Heart left ventricle (tissue), 13 donors: ENCODE measurements at regions not wholly inside any gene's neighbourhood (a gene's known extent, or its start where the extent isn't known, plus 50 kb on each side); places are given as distances from the start of the nearest gene placed in this dataset.

Experiments used
- POLR2A ChIP-seq, 2 donors: fragments of 450-650 bp; IDR thresholded peaks; one replicate each; pipeline ENCODE4 v1.6.1; 2017; ENCODE audit warnings: antibody characterized with exemption in 2 of 2, mild to moderate bottlenecking in 2 of 2, moderate library complexity in 2 of 2
- TF ChIP-seq, protein P1 (sequence below), 12 donors: fragments of 200-600 bp; sonication (generic) in 4 of 12; IDR thresholded peaks; one replicate each; pipeline versions ENCODE4 v1.5.0 to v1.8.0; 2018 to 2022; ENCODE audit warnings: antibody characterized with exemption in 12 of 12, mild to moderate bottlenecking in 5 of 12
- donor health status: ischemic (EF 13 %, LVEDD 7.1; RV severe dilation, severe dysfunction).
- donor health status: DM: no; HTN: yes; CAD: no.
- donor health status: DM: no; HTN: no; CAD: no.
- donor health status: ischemic (EF 25% LVEDD 6.9; RV normal size, moderate dysfunction).
- donor health status: ischemic (EF 25% LVEDD 5.7; RV mildly dilated, moderate dysfunction).
- donor health status: ischemic (EF 35%, LVEDD 5.7; RV mildly dilated, moderate dysfunction).
- donor health status: nonischemic (EF 11% LVEDD 7.7; RV severe dilation, severe dysfunction).
- donor health status: DM: yes; HTN: yes; CAD: no.
- donor health status: PGD.
- donor health status: ischemic (EF 29% LVEDD 5.4; RV normal size, mild dysfunction).
- donor health status: nonischemic (EF 23%, LVEDD 6.1; RV moderate dilation, normal function).

DNA sequence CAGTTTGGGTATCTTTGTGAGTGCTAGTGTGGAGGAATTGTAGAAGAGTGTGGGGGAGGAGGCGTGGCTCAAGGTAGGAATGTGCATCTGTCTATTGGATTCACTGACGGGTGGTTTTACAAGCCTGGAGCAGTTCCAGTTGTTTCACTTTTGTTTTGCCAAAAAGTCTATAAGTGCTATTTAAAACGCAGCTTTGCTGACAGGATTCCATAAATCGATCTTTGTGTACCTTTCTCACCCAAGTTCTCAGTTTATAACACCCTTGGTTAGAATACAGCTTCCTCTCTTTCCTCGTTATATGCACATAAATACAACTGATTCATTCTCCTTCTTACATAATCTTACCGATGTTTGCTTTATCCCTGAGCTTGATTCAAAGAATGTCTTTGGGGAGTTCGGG is 123.2 kb upstream of the UBE2E2 start:
- TF ChIP-seq, protein P1, sequence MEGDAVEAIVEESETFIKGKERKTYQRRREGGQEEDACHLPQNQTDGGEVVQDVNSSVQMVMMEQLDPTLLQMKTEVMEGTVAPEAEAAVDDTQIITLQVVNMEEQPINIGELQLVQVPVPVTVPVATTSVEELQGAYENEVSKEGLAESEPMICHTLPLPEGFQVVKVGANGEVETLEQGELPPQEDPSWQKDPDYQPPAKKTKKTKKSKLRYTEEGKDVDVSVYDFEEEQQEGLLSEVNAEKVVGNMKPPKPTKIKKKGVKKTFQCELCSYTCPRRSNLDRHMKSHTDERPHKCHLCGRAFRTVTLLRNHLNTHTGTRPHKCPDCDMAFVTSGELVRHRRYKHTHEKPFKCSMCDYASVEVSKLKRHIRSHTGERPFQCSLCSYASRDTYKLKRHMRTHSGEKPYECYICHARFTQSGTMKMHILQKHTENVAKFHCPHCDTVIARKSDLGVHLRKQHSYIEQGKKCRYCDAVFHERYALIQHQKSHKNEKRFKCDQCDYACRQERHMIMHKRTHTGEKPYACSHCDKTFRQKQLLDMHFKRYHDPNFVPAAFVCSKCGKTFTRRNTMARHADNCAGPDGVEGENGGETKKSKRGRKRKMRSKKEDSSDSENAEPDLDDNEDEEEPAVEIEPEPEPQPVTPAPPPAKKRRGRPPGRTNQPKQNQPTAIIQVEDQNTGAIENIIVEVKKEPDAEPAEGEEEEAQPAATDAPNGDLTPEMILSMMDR (IDR thresholded peaks at IDR 0.05), result no peak
- TF ChIP-seq POLR2A (IDR thresholded peaks at IDR 0.05), result no peak
